GM19240 (cell line): ENCODE measurements at regions not wholly inside any gene's neighbourhood (a gene's known extent, or its start where the extent isn't known, plus 50 kb on each side); places are given as distances from the start of the nearest gene placed in this dataset.
"Not testable (repeated sequence)": the region's sequence is repeated elsewhere in the genome, so short reads cannot be mapped to it uniquely, and the experiment has no call there.

Experiments
- DNase-seq: peaks from one replicate; pipeline ENCODE4 v3.0.0; 2011; ENCODE audit warnings: low spot score; ENCODE audit not compliant: insufficient read length

DNA sequence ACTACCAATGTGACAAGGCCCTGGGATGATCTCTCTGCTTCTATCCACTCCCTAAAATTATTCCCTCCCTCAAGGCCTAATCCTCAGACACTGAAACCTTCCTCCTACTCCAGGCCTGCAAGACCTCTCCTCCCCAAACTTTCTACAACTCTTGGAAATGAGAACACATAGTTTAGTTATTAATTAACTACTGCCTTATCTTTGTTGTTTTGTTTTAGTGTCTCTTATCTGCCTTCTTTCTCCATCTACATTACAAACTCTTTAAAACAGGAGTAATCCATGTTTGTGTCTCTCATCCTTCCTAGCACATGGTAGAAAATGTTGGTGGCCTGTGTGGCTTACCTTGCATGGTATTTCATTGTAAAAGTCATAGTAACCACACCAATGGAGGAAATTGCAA, 139.9 kb upstream of the G2E3 start:
- no peak for DNase-seq

- no peak for DNase-seq
Observed at GRCh38 chr14:30420515-30420914, 138.4 kb upstream of the G2E3 start.

DNA sequence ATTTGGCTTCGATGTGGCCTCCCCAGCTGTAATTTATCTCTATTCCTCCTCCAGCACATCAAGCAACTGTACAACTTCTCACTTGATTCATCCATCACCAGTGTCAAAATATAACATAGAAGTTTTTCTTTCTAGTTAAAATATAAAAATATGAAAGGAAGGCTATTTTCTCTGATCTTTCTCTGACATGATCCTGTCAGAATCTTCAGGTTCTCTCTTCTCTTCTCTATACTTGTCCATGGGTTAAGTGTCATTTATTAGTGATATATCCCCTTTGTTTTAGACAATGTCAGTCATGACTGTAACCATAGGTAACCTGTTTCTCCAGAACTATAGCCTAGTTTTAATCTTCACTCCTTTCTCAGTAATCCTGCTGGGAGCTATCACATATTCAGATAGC, 132.5 kb upstream of the G2E3 start:
- no peak for DNase-seq

DNA sequence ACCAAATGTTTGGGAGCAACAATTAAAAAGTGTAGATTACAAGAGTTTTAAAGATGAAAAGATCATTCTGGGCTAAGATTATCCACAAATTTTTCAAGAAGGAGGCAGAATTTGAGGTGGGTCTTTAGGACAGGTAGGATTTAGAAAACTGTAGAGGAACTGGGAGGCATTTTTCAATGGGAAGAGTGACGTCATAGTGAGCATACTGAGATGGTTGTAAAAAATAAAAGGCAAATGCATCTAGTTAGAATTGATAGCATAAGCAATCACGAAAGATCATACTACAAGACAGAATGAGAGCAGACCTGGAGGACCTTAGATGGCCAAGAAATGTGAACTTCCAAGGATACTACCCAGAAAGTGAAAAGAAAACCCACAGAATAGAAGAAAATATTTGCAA, 131.6 kb upstream of the G2E3 start:
- DNase-seq = no peak

DNA sequence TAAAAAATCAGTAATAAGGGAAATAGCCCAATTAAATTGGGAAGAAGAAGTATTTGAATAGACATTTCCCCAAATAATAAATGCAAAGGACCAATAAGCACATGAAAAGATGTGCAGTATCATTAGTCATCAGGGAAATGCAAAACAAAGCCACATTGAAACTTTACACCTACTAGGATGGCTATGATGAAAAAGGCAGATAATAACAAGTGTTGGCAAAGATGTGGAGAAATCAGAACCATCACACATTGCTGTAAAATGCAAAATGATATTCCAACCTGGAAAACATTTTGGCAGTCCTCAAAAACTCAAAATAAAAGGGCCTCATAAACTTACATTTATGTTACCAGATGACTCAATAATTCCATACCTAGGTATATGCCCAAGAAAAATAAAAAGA, 131.1 kb upstream of the G2E3 start:
- DNase-seq = no peak

- no peak for DNase-seq
Observed at GRCh38 chr14:30431552-30431951, 127.4 kb upstream of the G2E3 start.

- no peak for DNase-seq
Observed at GRCh38 chr14:30440961-30441360, 118.0 kb upstream of the G2E3 start.

DNA sequence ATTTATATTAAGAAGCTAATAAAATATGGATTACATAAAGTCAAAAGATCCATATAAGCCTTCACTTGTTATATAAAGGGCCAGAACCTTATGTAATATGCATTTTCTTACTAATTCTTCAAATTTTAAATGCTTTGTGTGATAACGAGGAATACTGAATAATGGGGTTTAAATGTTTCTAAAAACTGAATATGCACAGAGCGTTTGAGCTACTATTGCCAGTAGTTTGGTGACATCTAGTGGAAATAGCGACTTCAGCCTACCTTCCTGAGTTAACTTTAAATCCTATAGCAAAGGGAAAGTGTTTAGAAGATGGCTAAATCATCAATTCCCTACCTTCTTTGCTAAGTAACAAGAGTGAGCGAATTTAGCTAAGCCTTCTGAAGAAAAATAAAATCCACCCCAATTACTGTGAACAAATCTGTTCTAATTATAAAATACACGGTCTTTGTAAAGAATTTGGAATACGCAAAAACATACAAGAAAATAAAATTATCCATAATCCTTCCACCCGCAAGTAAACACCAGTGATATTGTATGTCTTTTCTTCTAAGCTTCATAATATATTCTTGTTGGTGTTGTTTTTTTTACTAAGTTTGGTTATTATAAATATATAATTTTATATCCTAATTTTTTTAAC, 115.5 kb upstream of the G2E3 start:
- no peak for DNase-seq

- DNase-seq = no peak
Observed at GRCh38 chr14:30444451-30444850, 114.5 kb upstream of the G2E3 start.

GRCh38 chr14:30445011-30445793, 113.8 kb upstream of the G2E3 start:
- DNase-seq = no peak

- DNase-seq = no peak
Observed at GRCh38 chr14:30445852-30446251, 113.1 kb upstream of the G2E3 start.

GRCh38 chr14:30450631-30451545, 108.1 kb upstream of the G2E3 start:
- DNase-seq = no peak

GRCh38 chr14:30456296-30456695, 102.7 kb upstream of the G2E3 start:
- DNase-seq = no peak

DNA sequence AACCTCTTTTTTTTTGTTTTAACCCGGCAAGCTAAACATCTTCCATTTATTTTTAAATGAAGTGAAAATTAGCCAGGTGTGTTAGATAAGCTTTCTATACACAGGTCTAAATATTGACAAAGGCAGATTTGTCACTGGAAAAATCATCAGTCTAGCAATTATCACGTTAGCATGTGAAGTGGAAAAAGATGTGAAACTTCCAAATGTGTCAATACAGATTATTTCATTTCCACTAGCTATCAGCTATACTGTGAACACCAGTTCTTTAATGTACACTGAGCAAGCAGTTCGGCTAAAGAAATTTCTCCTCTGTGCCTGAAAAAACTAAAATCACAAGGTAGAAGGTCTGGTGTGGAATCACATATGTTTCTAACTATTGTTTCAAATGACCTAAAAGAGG, 96.6 kb upstream of the G2E3 start:
- DNase-seq = no peak

DNA sequence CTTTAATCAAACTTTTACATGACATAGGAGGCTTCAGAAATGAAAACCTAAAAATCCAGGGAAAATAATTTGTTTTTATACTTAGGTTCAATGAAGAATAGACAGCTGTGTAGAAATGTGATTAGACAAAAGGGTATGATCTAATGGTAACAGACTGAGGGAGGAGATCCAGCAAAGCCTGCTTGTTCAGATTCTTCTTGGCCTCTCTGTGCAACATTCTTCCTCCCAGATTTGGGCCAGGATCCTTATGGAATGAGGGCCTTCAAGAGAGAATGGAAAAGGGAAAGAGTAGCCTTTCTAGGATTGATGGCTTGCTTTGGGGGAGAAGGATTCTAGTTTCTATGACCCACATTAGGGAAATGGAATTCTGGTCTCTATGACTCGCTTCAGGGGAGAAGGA, 94.5 kb upstream of the G2E3 start:
- no peak for DNase-seq

GRCh38 chr14:30468354-30468753, 90.6 kb upstream of the G2E3 start:
- no peak for DNase-seq

DNA sequence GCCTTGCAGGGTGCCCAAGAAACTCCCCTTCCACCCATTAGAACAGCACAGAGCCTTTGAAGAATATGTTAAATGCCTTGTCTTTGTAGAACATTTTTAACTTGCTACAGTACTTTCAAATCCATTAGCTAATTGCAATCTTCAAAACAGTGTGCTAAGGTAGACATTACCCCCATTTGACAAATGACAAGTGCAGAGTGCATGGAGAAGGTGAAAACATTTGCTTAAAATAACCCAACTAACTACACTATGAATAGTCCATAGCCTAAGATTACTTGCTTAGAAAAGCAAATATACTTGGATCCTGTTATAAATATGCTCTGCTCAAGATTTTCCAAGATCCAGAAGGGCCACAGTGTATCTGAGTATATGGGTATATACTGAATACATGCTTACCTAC, 87.0 kb upstream of the G2E3 start:
- DNase-seq = no peak

GRCh38 chr14:30473846-30474696, 84.9 kb upstream of the G2E3 start:
- not testable (repeated sequence) for DNase-seq

- DNase-seq = no peak
Observed at GRCh38 chr14:30482276-30482675, 76.7 kb upstream of the G2E3 start.

DNA sequence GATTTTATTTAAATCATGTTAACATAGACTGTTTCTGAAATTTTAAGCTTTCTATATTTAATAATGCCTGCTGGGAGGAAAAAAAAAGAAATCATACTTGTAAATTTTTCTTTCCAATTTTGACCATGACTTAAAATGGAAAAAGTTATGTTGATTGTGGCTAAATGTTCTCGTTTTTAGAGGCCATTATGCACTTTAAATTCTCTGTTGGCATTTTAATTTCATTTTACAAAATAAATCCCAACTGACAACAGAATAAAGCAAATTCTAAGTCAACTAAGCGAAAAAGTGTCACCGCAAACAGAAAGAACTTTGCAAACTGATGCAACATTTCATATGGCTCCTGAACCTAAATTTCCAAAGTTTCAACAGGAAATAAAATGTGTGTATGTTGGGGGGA, 74.8 kb upstream of the G2E3 start:
- DNase-seq = no peak

- DNase-seq = no peak
Observed at GRCh38 chr14:30484976-30485375, 74.0 kb upstream of the G2E3 start.
